Adipocyte (in vitro differentiated cells): ENCODE measurements at regions not wholly inside any gene's neighbourhood (a gene's known extent, or its start where the extent isn't known, plus 50 kb on each side); places are given as distances from the start of the nearest gene placed in this dataset.

Source experiments
- DNase-seq: peaks from one replicate; pipeline ENCODE4 v3.0.0-alpha.2; 2015; ENCODE audit warnings: low read depth
- H3K27me3 ChIP-seq: replicated peaks from 2 replicates; pipeline ENCODE4 v1.7.0; 2013; ENCODE audit warnings: mild to moderate bottlenecking, low read length, moderate library complexity; ENCODE audit not compliant: control insufficient read depth, insufficient read depth
- H3K36me3 ChIP-seq: 2 replicates; pipeline ENCODE4 v1.7.0; 2013; ENCODE audit warnings: low read length, mild to moderate bottlenecking, moderate library complexity; ENCODE audit not compliant: control insufficient read depth, insufficient read depth, severe bottlenecking
- H3K4me1 ChIP-seq: 2 replicates; pipeline ENCODE4 v1.7.0; 2013; ENCODE audit warnings: mild to moderate bottlenecking, low read length, moderate library complexity; ENCODE audit not compliant: control insufficient read depth, insufficient read depth
- H3K4me3 ChIP-seq: 2 replicates; pipeline ENCODE4 v1.7.0; 2013; ENCODE audit warnings: mild to moderate bottlenecking, low read length, moderate library complexity
- H3K9ac ChIP-seq: 2 replicates; pipeline ENCODE4 v1.7.0; 2013; ENCODE audit warnings: mild to moderate bottlenecking, low read length, moderate library complexity
- H3K9me3 ChIP-seq: 2 replicates; pipeline ENCODE4 v1.7.0; 2013; ENCODE audit warnings: mild to moderate bottlenecking, low read length, moderate library complexity; ENCODE audit not compliant: control insufficient read depth

DNA sequence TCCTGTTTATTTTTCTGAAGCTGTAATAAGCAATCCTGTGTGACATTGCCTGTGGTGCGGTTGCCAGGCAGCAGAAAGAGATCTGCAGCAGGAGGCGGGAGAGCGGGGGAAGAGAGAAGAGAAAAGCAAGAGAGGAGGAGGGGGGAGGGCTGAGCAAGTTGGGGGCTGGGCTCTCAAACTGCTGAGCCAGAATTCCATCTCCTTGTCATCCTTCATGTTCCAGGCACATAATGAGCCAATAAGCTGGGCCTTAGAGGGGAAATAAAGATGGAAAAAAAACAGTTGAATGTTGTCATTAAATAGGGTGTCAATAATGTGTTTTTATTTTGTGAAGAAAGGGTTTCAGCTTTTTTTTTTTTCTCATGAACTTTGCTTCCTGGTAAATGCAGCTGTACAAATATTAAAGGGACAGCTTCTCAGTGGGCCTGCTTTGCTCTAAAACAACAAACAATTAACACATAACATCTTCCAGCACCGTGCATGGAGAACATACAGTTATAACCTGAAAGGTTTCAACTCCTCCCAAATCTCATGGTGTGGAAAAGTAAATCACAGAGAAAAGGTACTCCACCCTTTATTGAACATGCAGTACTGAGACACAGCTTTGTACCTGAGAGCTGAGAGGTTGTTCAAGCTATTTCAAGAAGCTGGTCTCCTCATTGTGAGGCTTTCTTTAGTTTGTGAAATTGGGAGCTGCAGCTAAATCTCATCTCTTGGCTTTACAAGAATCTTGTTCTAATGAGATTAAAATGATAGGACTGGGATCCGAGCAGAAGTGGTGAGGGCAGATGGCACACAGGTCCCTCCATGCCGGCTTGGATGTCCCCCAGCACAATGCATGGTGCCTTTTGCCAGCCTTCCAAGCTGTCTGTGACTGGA, 451.1 kb upstream of the KCNMB2 start:
- H3K27me3 ChIP-seq, result no peaks in the 10 kb centered on the region
- peak; percentile 88 for DNase-seq
- H3K4me3 ChIP-seq, result no peak overlapping the region
- no peaks in the 10 kb centered on the region for H3K36me3 ChIP-seq
- peaks cover 18% of the 10 kb centered on the region for H3K4me1 ChIP-seq
- no peaks in the 10 kb centered on the region for H3K9me3 ChIP-seq
- H3K9ac ChIP-seq, result no peak overlapping the region

DNA sequence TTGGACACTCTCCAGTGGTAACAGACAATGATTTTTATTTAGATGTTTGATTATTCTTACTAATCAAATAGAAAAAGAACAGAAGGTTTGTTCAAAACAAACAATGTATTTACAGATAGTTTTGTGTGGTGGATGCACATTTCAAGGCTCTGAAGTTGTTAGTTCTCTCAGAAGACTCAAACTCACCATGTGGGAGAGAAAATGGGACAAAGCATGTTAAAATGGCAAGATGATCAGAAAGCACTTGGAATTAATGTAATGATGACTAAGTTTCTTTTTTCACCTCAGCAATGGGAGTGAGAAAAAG, 450.5 kb upstream of the KCNMB2 start:
- DNase-seq, result no peak
- Histone ChIP-seq H3K4me3 (no peak overlapping the region), H3K4me1 (peaks cover 18% of the 10 kb centered on the region)

DNA sequence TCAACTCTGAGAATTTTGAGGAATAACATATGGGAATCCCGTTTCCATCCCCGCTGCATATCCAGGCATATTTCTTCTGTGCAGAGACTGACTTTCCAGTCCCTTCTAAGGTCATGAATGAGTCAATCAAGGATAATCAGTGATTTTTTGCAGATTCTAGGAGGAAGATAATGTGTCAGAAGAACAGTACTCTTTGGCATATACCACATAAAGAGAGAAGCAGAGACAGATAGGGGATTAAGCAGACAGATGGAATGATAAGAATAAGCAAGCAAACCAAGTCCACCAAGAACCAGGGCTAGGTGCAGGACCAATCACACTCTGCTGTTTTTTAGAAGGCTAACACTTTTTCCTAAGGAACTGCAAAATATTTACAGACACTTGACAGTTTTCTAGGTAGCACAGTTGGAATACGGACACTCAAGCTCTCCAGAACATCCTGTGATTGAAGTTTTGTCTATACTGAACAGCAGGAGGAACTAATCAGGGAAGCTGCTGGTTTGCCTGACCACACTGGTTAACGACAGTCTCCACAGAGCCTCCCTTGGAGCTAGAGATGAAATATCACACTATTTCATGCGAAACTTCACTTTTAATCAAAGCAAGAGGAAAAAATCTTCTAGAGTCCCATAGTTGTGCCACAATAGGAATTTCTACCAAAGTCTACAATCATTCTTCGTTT, 450.0 kb upstream of the KCNMB2 start:
- H3K4me1 ChIP-seq, result peaks cover 18% of the 10 kb centered on the region
- no peaks in the 10 kb centered on the region for H3K9me3 ChIP-seq

More for the DNA sequence above, 450.5 kb upstream of the KCNMB2 start:
- no peak overlapping the region for H3K9ac ChIP-seq
- no peaks in the 10 kb centered on the region for H3K36me3 ChIP-seq
- no peaks in the 10 kb centered on the region for H3K27me3 ChIP-seq
- H3K9me3 ChIP-seq, result no peaks in the 10 kb centered on the region

DNA sequence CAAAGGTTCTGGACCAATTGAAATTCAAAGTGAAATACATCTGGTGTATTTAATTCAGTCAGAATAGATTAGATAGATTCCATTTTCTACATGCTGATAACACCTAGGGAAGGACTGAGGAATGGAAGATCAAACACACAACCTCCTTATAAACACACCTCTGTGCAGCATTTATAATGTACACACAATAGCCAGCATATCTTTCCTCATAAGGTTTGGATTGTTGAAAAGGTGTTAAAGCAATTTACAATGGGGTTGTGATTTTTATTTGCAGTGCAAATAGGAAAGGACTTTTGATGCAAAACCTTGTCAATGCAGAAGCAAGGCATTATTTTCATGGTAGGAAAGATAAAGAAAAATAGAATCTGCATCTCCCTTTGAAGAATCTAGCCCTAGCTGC, 448.9 kb upstream of the KCNMB2 start:
- H3K27me3 ChIP-seq, result no peaks in the 10 kb centered on the region
- no peak overlapping the region for H3K4me3 ChIP-seq
- H3K9ac ChIP-seq, result no peak overlapping the region
- peaks cover 7% of the 10 kb centered on the region for H3K9me3 ChIP-seq
- peaks cover 18% of the 10 kb centered on the region for H3K4me1 ChIP-seq
- DNase-seq, result no peak
- no peaks in the 10 kb centered on the region for H3K36me3 ChIP-seq

More for the DNA sequence above, 450.0 kb upstream of the KCNMB2 start:
- no peaks in the 10 kb centered on the region for H3K36me3 ChIP-seq
- no peaks in the 10 kb centered on the region for H3K27me3 ChIP-seq
- H3K9ac ChIP-seq, result no peak overlapping the region
- H3K4me3 ChIP-seq, result no peak overlapping the region
- DNase-seq, result no peak

DNA sequence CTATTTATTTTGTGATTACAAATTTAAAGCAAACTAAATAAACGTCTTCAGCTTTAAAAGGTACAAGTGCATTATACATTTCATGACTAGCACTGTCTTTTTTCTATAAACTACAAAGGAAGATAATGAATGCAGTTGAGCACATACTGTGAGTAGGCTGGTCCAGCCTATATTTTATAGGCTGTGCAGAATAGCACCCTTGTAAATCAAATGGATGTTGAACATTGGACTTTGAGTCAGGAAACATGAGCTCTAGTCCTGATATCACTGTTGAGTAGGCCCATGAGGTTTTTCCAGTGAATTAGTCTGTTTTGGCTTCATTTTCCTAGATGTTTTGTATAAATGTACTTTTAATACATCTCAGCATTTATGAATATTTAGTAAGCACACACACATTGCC, 447.3 kb upstream of the KCNMB2 start:
- peaks cover 7% of the 10 kb centered on the region for H3K9me3 ChIP-seq
- peaks cover 18% of the 10 kb centered on the region for H3K4me1 ChIP-seq
- DNase-seq, result no peak
- H3K9ac ChIP-seq, result no peak overlapping the region
- no peaks in the 10 kb centered on the region for H3K27me3 ChIP-seq
- no peak overlapping the region for H3K4me3 ChIP-seq
- H3K36me3 ChIP-seq, result no peaks in the 10 kb centered on the region

DNA sequence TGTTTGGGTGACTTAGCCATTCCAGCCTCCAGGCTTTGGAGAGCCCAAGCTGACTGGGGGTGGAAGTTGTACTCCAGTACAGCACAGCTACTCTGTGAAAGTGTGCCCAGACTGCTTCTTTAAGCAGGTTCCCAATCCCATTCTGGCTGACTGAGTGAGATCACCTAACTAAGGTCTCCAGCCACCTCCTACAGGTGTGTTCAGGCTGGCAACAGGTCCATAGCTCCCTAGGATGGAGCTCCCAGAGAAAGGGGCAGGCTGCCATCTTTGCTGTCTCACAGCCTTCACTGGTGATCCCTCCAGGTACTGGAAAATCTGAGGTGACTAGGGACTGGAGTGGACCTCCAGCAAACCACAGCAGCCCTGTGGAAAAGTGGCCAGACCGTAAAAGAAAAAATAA, 445.3 kb upstream of the KCNMB2 start:
- Histone ChIP-seq H3K27me3 (no peaks in the 10 kb centered on the region), H3K4me1 (no peaks in the 10 kb centered on the region)

DNA sequence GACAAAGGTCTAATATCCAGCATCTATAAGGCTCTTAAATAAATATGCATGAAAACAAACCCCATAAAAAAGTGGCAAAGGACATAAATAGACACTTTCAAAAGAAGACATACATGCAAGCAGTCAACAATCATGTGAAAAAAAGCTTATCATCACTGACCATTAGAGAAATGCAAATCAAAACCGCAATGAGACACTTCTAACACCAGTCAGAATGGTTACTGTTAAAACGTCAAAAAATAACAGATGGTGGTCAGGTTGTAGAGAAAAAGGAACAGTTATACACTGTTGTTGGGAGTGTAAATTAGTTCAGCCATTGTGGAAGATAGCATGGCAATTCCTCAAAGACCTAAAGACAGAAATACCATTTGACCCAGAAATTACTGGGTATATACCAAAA, 440.7 kb upstream of the KCNMB2 start:
- Histone ChIP-seq H3K4me1 (peaks cover 8% of the 10 kb centered on the region), H3K9ac (no peak overlapping the region), H3K27me3 (no peaks in the 10 kb centered on the region), H3K9me3 (peaks cover 7% of the 10 kb centered on the region), H3K4me3 (no peak overlapping the region), H3K36me3 (no peaks in the 10 kb centered on the region)
- DNase-seq, result no peak

More for the DNA sequence above, 445.3 kb upstream of the KCNMB2 start:
- Histone ChIP-seq H3K36me3 (no peaks in the 10 kb centered on the region), H3K4me3 (no peak overlapping the region), H3K9me3 (peaks cover 7% of the 10 kb centered on the region), H3K9ac (no peak overlapping the region)
- no peak for DNase-seq

DNA sequence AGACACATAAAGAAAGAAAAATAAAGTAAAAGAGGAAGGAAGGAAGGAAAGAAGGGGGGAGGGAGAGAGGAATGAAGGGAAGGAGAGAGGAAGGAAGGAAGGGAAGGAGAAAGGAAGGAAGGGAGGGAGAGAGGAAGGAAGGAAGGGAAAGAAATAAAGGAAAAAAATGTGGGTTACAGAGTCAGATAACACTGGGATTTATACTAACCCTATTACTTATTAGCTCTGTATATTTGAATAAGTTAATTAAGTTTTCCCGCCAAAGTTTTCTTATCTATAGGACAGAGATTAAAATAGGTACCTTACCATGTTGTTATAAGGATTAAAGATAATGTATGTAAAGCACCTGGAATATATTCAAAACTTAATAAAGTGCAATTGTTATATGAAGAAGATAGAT, 439.3 kb upstream of the KCNMB2 start:
- no peak overlapping the region for H3K4me3 ChIP-seq
- H3K27me3 ChIP-seq, result no peaks in the 10 kb centered on the region
- peaks cover 2% of the 10 kb centered on the region for H3K9me3 ChIP-seq
- no peaks in the 10 kb centered on the region for H3K36me3 ChIP-seq
- H3K4me1 ChIP-seq, result peaks cover 8% of the 10 kb centered on the region
- H3K9ac ChIP-seq, result peak overlapping the region; percentile 9
- DNase-seq, result no peak

DNA sequence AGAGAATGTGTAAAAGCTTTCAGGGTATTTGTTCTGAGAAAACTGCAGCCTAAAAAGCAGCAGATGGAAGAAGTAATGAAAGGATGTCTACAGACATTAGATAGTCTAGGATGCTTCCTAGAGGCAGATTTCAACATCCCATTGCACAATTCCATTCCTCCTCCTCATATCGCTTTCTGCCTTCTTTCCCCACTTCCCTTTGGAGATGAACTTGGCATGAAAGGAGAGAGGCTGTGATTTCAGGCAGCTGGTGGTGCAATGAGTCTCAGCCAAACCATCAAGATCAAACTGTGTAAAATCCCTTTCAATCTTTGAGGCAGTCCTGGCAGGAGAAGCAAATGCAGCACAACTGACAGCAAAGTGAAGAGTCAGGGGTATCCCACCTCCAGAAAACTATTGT, 438.7 kb upstream of the KCNMB2 start:
- peak; percentile 96 for DNase-seq
- Histone ChIP-seq H3K9me3 (no peaks in the 10 kb centered on the region), H3K4me3 (no peak overlapping the region), H3K36me3 (no peaks in the 10 kb centered on the region), H3K27me3 (no peaks in the 10 kb centered on the region), H3K9ac (peak overlapping the region; percentile 9), H3K4me1 (peaks cover 8% of the 10 kb centered on the region)

DNA sequence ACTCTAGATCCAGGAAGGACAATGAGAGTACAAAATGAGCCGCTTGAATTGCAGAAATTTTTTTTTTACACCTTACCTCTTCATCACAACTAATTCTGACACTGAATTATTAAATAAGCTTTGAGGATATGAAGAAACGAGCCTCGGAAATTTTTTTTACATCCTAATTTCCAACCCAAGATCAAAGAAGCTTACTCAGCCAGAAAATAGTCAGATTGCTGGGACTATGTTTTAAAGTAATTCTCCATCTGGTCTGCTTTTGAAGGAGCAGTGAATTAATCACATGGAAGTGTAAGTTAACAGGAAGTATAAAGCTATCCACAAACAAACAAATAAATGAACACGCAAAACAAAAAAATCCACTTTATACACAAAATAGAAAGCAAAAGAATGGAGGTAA, 437.0 kb upstream of the KCNMB2 start:
- Histone ChIP-seq H3K36me3 (no peaks in the 10 kb centered on the region), H3K4me3 (no peak overlapping the region), H3K4me1 (peaks cover 8% of the 10 kb centered on the region), H3K9ac (no peak overlapping the region), H3K27me3 (no peaks in the 10 kb centered on the region), H3K9me3 (no peaks in the 10 kb centered on the region)
- DNase-seq, result no peak

DNA sequence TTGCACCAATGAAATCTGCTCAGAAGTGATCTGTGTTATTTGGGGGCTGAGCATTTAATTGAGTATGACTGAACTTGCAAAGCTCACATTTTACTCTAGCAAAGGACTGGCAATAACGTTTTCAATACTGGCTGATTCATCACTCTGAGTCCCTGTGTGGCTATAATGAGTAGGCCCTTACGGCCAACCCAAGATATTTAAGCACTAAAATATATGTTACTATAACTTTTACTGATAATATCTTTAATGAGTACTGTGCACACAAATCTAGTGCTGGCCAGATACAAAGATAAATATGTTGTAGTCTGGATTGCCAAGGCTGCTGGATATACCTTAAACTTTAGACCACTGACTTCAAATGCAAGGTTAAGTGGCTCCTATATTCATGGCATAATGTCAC, 436.4 kb upstream of the KCNMB2 start:
- no peak for DNase-seq
- Histone ChIP-seq H3K36me3 (no peaks in the 10 kb centered on the region), H3K9me3 (no peaks in the 10 kb centered on the region), H3K4me3 (no peak overlapping the region), H3K27me3 (no peaks in the 10 kb centered on the region), H3K4me1 (peaks cover 8% of the 10 kb centered on the region), H3K9ac (no peak overlapping the region)
